HG02759 (cell line): ENCODE measurements at regions not wholly inside any gene's neighbourhood (a gene's known extent, or its start where the extent isn't known, plus 50 kb on each side); places are given as distances from the start of the nearest gene placed in this dataset.

Experiments
- ATAC-seq: cut with Tn5 transposase; IDR thresholded peaks from one replicate; pipeline ENCODE4 v1.9.1; 2021; ENCODE audit warnings: mild to moderate bottlenecking, moderate library complexity; ENCODE audit not compliant: unreplicated experiment

DNA sequence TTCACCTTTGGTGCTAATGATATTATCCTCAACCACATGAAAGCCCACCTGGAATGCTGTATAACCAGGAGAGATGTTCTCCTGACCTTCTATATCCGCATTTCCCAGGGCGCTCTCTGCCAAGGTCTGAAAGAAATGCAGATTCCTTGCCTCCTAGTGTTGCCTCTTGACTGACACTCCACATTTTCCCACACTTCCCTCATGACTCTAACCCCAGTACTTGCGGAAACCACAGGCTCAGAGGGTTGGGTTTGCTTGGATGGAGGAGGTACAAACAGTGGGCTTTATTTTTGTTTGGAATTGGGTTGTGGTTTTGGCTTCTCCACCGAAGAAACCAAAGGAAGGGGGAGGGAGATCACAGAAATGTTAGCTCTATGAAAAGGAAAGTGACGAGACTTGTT lies 222.9 kb upstream of the CELF2 start:
- no peak for ATAC-seq

DNA sequence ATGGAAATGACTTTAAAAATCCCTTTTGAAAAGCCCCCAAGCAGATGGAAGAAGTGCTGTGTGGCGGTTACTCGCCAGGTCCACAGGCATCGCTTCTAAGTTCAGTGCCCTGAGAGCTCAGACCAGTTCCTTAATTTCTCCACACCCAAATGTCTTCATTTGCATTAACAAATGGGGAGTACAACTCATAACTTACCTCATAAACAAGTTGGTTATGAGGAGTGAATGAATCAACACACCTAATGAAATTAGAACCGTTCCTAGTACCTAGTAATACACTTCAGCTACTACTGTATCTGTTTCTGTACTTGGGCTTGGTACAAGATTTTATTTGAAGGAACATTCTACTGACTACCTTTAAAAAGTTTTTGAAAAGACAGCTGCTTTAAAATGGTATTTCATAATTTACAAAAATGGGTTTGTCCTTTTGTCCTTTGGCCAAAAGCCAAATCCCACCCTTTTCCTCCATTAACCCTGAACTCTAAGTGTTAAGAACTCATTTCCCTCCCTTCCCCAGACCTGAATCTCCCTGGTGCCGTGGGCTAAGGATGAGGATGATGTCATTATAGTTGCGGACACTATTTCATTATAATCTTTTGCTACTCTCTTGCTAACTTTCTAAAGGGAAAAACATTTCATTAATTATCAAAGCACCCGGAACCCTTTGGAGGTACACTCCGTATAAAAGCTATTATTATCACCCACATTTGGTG lies 221.5 kb upstream of the CELF2 start:
- no peak for ATAC-seq

DNA sequence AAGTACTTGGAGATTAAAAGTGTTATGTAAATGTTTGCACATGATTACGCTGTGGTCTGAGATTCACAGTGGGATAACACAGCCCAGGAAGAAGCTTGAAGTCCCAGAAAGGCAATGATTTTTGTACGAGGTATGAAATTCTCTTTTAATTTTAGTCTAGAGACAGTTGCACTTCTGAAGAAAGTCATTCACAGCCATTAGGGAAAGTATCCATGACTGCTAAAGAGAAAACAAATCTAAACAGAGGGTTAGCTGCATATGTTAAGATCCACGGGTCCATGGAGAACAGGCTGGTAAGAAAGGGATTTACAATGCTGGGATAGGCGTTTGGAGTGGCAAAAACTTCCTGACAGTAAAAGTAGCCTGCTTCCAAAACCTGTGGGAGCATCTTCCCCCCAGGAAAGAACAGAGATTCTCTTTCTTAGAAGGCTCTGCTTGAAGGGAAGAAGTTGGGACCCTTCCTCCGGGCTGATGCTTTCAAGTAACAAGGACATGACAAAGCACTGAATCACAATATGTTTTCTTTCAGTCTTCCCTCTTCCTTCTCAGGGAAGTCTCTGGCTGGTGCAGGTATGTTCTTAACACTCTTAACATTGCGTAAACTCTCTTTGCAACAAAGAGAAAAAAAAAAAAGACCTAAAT lies 220.8 kb upstream of the CELF2 start:
- ATAC-seq, result no peak

DNA sequence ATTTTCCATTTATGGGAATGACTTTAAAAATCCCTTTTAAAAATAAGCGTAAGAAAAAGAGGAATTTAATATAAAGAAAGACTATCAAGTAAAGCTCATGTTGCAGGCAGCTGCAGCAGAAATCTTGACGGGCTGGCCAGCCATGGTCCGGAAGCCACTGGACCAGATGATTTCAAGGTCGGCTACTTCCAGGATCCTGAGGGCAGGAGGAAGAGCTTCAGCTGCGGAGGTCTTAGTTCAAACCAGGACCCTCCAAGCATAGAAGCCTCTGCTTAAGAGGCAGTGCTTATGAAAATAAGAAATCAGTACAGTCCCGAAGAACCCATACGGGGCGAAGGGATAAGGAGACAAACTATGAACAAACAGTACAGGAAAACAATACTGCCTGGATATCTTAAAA lies 220.2 kb upstream of the CELF2 start:
- ATAC-seq, result no peak

DNA sequence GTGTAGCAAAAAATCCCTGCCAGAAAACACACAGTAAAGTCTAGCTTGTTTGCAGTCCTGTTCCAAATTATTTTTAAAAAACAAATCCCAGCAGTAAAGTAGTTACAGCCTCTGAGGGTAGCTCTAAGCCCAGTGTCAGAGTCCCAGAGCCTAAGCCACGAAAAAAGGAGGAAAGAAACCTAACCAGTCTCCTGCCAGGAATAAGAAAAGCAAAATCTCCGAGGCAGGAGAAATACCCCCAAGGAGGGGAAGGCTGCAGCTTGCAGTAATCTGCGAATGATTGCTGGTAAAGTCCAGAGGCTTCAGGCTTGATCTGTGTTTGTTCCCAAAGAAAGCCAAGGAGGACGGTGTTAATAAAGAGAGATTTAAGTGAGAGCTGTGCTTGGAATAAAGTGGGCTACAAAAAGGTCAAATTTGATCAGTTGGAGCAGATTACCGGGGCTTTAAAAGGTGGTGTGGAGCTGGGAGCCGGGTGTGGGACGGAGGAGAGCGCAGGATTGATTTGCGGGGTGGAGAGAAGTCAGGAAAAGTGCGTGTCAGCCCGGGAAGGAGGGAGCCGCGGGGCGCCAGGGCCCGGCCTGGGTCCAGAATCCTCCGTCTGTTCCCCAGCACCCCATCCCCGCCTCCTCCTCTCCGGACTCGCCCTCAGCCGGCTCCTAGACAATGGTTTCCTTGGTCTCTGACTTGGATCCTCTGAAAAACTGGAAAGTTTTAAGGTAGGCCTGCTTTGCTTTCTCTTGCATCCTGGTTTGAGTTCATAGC lies 219.4 kb upstream of the CELF2 start:
- no peak for ATAC-seq

DNA sequence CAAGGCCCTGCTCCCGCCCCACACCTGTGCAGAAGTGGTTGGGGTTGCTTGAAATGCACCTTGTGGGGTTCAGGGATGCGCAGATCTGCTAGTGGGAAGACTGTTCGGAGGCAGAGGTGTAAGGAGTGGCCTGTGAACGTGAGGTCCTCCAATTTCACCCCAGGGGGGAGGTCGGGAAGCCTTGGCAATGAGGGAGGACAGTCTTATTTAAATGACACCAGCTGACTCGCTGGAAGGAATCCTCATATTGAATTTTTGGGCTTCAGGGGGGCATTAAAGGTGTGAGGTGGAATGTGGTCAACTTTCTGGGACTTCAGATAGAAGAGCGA lies 218.8 kb upstream of the CELF2 start:
- no peak for ATAC-seq

DNA sequence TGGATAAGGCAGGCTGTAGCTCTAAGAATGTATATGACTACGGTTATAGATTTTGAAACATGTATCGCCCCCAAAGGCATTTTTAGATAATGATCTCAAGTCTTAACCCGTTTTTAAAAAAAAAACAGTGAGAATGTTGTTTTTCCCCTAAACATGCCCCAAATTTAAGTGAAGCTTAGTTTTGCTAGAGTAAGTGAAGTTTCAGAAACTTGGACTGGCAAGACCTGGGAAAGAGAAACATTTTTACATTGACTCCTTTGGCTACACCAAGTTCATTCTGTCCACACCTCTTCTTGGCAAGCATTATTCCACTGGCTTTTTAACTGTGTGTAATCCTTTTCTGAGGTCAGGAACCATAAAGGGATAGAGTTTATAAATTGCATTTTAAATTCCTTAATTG lies 216.7 kb upstream of the CELF2 start:
- ATAC-seq, result no peak

DNA sequence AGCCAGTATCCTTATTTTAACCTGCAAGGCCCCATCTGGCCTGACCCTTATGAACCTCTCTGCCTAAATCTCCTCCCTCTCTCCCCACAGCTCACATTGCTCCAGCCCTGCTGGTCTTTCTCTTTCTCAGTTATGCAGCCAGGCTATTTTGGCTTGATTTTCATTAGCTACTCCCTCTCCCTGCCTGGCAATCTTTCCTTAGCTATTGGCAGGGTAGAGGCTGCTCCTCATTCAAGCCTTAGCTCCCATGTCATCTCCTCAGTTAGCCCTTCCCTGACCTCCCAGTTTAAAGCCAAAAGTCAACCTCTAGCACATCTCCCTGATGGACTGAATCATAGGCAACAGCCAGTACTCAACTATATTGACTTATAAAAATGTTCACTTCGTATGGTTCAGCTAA lies 214.4 kb upstream of the CELF2 start:
- no peak for ATAC-seq

DNA sequence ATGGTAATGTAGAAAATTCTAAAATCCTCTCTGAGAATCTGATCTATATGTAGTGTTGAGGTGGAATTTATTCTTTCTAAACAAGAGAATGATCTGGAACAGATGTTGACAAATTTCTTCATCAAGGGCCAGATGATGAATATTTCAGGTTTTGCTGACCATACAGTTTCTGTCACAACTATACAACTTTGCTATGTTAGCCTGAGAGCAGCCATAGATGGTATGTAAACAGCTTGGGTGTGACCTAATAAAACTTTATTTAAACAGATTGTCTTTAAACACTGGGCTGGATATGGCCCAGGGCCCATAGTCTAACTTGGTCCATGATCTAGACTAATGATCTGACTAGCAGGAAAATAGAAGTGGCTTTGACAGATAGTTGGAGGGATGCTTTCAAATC lies 213.6 kb upstream of the CELF2 start:
- no peak for ATAC-seq

DNA sequence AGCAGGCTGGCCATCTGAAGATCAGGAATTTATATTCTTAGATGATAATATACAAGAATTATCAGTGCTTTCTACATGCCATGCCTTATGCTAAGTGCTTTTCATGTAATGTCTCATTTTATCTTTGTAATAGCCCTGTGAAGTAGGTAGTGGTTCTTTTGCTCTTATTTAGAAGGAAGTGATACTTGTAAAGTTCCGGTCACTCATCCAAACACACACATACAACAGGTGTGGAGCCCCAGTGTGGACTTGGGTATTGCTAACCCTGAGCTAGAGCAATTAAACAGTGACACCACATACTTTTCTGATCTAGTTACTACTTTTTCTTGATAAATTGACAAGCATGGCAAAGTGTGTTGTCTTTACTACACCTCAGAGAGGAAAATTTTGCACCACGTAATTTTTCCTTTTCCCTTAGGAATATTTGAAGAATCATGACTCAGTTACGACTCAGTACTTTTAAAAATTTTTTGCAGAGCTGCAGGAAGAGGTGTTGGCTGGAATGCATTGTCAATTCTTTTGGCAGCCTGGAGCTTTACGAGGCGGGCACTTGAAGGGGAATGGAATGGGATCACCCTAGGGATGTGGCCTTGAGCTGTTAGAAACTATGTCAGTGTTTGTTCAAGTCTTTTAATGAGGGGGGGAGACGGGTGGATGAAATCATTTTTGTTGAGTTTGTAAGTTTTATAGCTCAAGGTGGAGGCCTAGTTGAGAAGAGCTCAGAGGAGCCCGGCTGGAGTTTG lies 212.5 kb upstream of the CELF2 start:
- ATAC-seq, result no peak

DNA sequence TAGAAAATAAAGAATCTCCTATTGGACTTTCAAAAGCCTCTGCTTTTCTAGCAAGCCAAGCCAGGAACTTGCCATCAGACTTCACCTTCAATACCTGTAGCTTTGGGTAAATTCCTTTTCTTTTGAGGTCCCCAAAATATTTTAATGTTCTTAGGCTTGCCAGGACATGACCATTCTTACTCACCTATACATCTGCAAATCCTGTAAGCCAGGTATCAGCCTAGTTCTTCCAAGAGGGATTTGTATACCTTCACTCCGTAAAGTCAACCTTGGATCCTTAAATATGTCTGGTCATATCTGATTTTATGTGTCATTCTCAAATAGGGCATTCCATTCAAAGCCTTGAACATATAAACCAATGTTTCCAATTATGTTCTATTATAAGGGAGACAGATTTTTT lies 210.6 kb upstream of the CELF2 start:
- no peak for ATAC-seq

DNA sequence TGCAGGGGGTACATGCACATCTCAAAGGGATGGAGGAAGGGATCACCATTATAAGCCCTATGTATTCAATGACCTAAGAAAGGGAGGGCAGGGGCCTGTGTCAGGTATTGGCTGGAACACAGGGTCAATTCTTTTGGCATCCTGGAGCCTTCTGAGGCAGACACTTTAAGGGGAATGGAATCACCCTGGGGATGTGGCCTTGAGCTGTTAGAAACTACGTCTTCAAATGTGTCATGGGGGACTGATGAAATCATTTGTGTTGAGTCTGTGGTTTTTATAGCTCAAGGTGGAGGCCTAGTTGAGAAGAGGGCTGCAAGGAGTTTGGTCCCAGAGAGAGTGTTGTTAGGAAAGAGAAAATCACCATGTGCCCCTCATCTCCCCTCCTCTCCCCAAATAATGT lies 206.1 kb upstream of the CELF2 start:
- no peak for ATAC-seq

DNA sequence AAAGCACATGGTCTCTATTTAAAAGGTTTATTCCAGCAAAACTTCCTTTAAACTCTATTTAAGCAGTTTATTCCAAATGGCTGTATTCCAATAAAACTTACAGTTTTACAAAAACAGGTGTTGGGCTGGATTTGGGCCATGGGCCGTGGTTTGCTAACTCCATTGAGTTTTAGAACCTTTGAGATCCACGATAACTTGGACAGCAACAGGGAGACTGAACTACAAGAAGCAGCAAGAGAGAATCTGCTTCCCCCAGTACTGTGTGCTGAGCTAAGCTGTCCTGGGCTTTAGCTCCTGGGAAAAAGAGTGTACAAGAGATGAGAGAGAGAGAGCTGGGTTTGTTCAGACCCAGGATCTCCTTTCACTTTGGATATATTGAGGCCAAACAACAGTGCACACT lies 204.0 kb upstream of the CELF2 start:
- no peak for ATAC-seq

DNA sequence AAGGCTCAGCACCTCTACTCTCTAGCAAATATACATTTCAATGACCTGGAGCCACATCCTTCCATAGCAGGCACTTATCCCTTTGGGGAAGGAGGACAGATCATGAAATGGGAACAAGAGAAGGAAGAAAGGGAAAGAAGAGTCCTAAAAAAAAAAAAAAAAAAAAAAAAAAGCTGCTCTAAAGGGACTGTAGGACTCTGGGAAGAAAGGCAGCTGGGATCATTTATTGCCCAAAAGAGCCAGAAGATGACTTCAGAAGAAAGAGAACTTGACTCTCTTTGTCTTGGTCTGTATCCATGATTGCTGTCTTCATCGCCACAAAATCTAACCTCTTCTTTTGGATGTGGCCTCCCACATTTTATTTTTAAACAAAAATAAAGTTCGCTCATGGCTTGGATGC lies 203.6 kb upstream of the CELF2 start:
- no peak for ATAC-seq

DNA sequence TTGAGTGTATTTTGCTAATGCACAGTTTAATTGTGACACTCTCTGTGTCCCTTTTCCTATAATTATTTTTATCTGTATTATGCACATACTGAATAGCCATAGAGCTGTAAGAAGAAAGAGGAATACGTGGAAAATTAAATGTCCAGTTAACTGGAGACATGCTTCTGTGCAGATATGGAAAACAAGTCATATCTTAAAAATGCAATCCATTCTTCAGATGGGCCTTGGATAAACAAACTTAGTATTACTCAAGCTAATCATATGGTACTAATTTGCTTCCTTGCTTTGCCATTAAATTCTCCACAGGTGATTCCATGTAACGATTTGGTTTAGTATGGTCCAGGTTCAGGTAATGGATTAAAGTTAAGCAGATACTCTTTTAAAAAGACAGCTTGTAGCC lies 201.2 kb upstream of the CELF2 start:
- no peak for ATAC-seq

DNA sequence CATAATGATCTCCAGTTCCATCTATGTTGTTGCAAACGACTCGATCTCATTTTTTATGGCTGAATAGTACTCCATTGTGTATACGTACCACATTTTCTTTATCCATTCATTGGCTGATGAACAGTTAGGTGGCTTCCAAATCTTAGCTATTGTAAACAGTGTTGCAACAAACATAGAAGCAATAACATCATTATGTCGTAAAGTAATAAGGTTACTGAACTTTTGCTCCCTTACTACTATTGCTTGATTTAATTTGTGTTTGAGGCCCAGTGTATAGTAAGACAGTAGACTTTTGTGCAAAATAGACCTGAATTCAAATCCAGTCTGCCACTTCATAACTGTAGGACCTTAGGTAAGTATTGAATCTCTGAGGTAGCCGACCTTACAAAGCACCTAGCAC lies 200.1 kb upstream of the CELF2 start:
- ATAC-seq, result no peak

DNA sequence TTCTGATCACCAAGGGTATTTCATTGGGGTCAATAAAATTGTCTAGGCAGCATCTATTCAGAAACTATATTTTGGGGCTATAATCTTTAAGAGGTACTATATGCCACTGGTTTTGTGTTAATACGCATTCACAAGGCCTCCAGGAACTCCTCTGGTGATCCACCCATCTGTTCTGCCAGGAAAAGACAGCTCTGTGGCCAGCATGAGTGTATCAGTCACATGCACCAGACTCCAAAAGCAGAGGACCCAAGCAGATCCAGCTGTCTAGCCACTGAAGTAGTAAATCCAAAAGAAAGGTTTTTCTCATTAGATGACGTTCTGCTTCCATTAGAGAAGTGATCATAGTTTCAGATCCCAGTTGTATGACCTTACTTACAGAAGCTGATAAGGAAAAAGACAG lies 199.6 kb upstream of the CELF2 start:
- no peak for ATAC-seq

DNA sequence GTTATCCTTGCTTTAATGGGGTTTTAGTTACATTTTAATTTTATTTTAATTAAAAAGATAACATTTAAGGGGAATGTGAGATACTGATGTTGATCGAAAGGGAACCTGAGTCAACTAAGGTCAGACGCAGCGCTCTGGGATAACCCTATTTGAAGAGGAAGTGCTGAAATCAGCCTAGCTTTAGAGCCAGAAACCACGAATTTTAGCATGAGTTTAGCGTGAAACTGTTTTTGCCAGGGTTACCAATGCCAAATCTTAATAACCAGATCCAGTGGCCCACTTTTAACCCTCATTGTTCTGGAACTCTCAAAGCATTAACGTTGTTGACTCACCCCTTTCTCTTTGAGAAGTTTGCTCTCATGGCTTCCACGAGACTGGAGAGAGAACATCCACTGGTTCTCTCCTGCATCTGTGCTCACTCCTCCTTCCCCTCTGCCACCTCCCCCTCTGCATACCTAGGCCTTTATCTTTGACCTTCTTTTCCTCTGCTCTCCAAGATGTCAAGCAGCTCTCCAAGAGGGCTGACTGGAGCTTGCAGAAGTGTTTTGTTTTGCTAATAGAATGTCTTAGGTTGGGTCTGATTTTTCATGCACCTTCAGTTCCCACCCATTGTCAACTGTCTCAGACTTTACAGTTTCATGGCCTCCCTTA lies 198.3 kb upstream of the CELF2 start:
- ATAC-seq, result no peak

DNA sequence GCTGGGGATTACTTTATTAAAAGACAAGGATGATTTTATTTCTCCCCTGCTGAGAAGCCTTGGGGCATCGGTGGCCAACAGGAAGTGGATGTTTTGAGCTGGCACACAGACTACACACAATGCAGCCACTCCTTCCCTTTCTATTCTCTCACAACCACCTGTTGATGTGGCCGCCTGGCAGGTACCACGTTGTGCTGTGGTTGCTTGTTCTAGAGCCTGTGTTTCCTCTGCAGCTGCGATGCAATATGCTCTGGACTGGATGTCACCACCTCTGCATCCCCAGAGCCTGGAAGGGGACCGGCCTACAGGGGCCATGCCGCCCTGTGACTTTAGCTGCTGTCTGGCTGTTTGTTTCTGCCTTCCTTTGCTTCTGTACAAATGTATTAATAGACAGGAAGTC lies 195.7 kb upstream of the CELF2 start:
- no peak for ATAC-seq

DNA sequence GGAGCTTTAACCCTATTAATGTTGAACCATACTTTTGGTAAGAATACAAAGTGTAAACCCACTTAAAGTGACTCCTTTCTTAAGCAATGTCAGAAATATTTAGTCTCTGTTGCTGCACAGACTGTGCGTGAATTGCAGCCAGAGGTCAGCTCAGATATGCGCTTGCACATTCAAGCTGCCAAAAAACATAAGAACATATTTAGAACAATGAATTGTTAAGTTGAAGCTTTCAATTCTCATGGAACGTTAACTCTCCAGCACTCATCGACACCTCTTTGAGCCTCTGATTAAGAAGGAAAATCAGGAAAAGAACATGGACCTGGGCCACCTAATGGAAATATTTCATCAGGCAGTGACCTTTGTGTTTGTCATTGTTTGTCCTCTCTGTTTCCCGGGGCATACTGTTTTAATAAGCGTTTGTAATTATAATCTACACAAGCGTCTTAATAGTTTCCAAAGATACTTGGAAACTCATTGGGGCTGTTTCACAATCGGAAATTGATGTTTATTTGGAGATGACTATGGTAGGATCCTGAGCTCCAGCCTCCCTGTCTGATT lies 193.0 kb upstream of the CELF2 start:
- ATAC-seq, result no peak

DNA sequence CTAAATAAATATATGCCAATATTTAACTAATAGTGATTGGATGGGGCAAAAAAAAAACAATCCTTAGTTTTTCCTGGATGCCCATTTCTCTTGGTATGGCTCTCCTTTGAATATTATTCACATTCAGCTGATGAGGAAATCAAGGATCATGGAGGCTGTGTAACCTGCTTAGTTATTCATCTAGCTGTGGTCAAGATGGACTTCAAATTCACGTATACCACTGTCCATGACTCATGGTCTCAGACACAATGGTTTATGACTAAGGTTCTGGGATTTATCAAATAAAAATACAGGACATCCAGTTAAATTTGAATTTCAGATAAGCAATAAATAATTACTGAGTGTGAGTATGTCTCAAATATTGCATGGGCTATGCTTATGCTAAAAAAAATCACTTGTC lies 191.5 kb upstream of the CELF2 start:
- ATAC-seq, result no peak
